Spleen (tissue), 11 donors: ENCODE measurements at regions not wholly inside any gene's neighbourhood (a gene's known extent, or its start where the extent isn't known, plus 50 kb on each side); places are given as distances from the start of the nearest gene placed in this dataset.

Source experiments
- DNase-seq: peaks from one replicate; pipeline ENCODE4 v3.0.0-alpha.2; 2020
- H3K27ac ChIP-seq, 8 donors: fragments of 200-600 bp; sonication (generic) in 7 of 8; 1 replicate in 4 of 8; 2 replicates in 4 of 8; pipeline versions ENCODE4 v1.5.0 to v1.8.0; 2016 to 2021; ENCODE audit warnings: inconsistent platforms in 4 of 8, mild to moderate bottlenecking in 4 of 8, moderate library complexity in 1 of 8
- H3K27me3 ChIP-seq, 7 donors: fragments of 200-600 bp; sonication (generic) in 6 of 7; replicated peaks in 1 of 7; 1 replicate in 4 of 7; 2 replicates in 3 of 7; pipeline versions ENCODE4 v1.5.0 to v1.8.0; 2016 to 2021; ENCODE audit warnings: inconsistent platforms in 3 of 7, mild to moderate bottlenecking in 1 of 7
- H3K36me3 ChIP-seq, 6 donors: fragments of 200-600 bp; sonication (generic) in 5 of 6; 1 replicate in 4 of 6; 2 replicates in 2 of 6; pipeline versions ENCODE4 v1.5.0 to v1.8.0; 2016 to 2021; ENCODE audit warnings: inconsistent platforms in 2 of 6
- H3K4me1 ChIP-seq, 6 donors: fragments of 200-600 bp; sonication (generic) in 5 of 6; 1 replicate in 3 of 6; 2 replicates in 3 of 6; pipeline versions ENCODE4 v1.5.0 to v1.8.0; 2016 to 2021; ENCODE audit warnings: inconsistent platforms in 3 of 6
- H3K4me3 ChIP-seq, 8 donors: fragments of 200-600 bp; sonication (generic) in 7 of 8; 1 replicate in 4 of 8; 2 replicates in 4 of 8; pipeline versions ENCODE4 v1.5.0 to v1.8.0; 2016 to 2021; ENCODE audit warnings: inconsistent platforms in 4 of 8, mild to moderate bottlenecking in 4 of 8, moderate library complexity in 2 of 8
- H3K9me3 ChIP-seq, 8 donors: fragments of 200-600 bp; sonication (generic) in 7 of 8; 1 replicate in 4 of 8; 2 replicates in 4 of 8; pipeline versions ENCODE4 v1.5.0 to v1.8.0; 2016 to 2021; ENCODE audit warnings: inconsistent platforms in 4 of 8
- CTCF ChIP-seq, 11 experiments: fragments of 200-600 bp in 7 of 11; fragments of 450-650 bp in 4 of 11; sonication (generic) in 4 of 11; IDR thresholded peaks in 8 of 11; conservative IDR thresholded peaks in 3 of 11; 1 replicate in 7 of 11; 2 replicates in 4 of 11; pipeline versions ENCODE4 v1.4.0 to v1.8.0; 2016 to 2021; ENCODE audit warnings: antibody characterized with exemption in 11 of 11, inconsistent platforms in 4 of 11, mild to moderate bottlenecking in 1 of 11
- POLR2A ChIP-seq, 3 donors: fragments of 450-650 bp; IDR thresholded peaks; one replicate each; pipeline ENCODE4 v1.5.1; 2017; ENCODE audit warnings: antibody characterized with exemption in 3 of 3, mild to moderate bottlenecking in 1 of 3
- POLR2AphosphoS5 ChIP-seq, 3 donors: sonication (generic); formaldehyde crosslinking; IDR thresholded peaks; one replicate each; pipeline ENCODE4 v1.5.1; 2017; ENCODE audit warnings: antibody characterized with exemption in 3 of 3
- WGBS, 5 donors: extraction: QIAGEN DNeasy Blood & Tissue Kit in 3 of 5; methylation state at CpG; one replicate each; pipeline versions ENCODE4 v1.1.5 to v1.1.7; 2013 to 2018; 5-methylcytosine and 5-hydroxymethylcytosine counted together
- intact Hi-C: fragments of 100-400 bp; cut with DNase I; formaldehyde crosslinking; loops from one replicate; pipeline ENCODE4 v1.15.0; 2023; ENCODE audit warnings: low total_unique reads
- donor health status: healthy with polysubstance abuse.
- donor health status: DM: no; HTN: no; CAD: no; lungs with moderate emphysema.
- donor health status: DM: no; HTN: no; CAD: no.
- donor health status: Bipolar disorder and iron deficiency.
- donor health status: healthy.
- donor health status: DM: no; HTN: no; CAD: no.
- donor health status: DM: yes; HTN: yes; CAD: no.

DNA sequence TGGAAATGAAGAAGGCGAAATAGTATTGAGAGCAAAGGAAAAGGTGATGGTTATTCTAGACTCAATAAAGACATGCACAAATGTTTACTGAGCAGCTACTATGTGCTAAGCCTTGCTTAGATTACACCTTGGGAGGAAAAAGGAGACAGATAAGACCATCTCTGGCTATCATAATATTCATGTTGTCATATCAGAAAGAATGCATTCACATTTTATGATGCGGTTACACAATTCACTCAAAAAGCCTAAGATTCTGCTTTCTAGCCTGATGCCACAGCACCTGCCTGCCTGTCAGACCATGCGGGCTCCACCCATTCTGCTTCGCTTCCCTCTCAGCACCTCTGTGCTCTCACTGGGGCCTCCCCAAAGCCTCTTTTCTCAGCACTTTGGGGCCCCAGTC lies 100.9 kb downstream of the JCAD start:
- peaks cover 0 to 6% (median 0%) of the 10 kb centered on the region in 7 donors for H3K27me3 ChIP-seq
- peaks cover 0 to 8% (median 0%) of the 10 kb centered on the region in 8 donors for H3K9me3 ChIP-seq
- H3K4me3 ChIP-seq: no peak overlapping the region
- H3K27ac ChIP-seq: no peak overlapping the region
- intact Hi-C loops: no loop called here
- no peak for DNase-seq
- no peaks in the 10 kb centered on the region for H3K36me3 ChIP-seq
- H3K4me1 ChIP-seq: peaks cover 0 to 3% (median 0%) of the 10 kb centered on the region in 6 donors
- WGBS, 5 donors: 79 to 93% (median 92%) methylated on average over 4 of the region's 4 CpGs
- no peak for TF ChIP-seq POLR2AphosphoS5 (IDR thresholded peaks at IDR 0.05)
- TF ChIP-seq POLR2A (IDR thresholded peaks at IDR 0.05): no peak
- no peak for TF ChIP-seq CTCF (IDR thresholded peaks at IDR 0.05 in 8 of 11, conservative IDR thresholded peaks at IDR 0.05 in 3 of 11)

- Histone ChIP-seq H3K4me1 (peaks cover 0 to 3% (median 0%) of the 10 kb centered on the region in 6 donors), H3K27me3 (peaks cover 0 to 6% (median 0%) of the 10 kb centered on the region in 7 donors), H3K36me3 (no peaks in the 10 kb centered on the region), H3K27ac (no peak overlapping the region), H3K4me3 (no peak overlapping the region), H3K9me3 (peaks cover 0 to 8% (median 0%) of the 10 kb centered on the region in 8 donors)
- TF ChIP-seq POLR2A (IDR thresholded peaks at IDR 0.05) (no peak), POLR2AphosphoS5 (IDR thresholded peaks at IDR 0.05) (peak in 2 of 3 donors; percentile 11 to 37)
- no peak for DNase-seq
- 37 to 75% (median 57%) methylated on average over 4 of the region's 4 CpGs for WGBS, 5 donors
- intact Hi-C loops: no loop called here
Observed at GRCh38 chr10:29957907-29958331, 101.5 kb downstream of the JCAD start.

DNA sequence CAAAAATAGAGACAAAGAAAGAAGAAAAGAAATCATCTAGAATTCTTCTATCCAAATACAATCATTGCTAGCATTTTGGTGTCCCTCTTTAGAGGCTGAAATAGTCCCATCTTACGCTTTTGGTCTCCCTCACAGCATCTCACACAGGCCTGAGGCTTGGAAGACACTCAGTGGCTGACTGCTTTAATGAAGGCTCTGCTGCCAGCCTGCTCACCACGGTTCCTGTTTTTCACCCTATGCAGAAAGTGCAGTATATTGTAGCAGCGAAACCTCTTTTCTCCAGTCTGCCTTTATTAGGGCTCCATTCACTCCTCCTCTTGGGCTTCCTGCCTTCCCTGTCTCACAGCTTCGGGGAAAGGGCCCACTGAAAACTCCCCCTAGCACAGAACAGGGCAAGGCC lies 102.2 kb downstream of the JCAD start:
- H3K36me3 ChIP-seq: no peaks in the 10 kb centered on the region
- H3K4me1 ChIP-seq: peaks cover 0 to 3% (median 0%) of the 10 kb centered on the region in 6 donors
- TF ChIP-seq CTCF (IDR thresholded peaks at IDR 0.05 in 8 of 11, conservative IDR thresholded peaks at IDR 0.05 in 3 of 11) (no peak), POLR2A (IDR thresholded peaks at IDR 0.05) (no peak), POLR2AphosphoS5 (IDR thresholded peaks at IDR 0.05) (no peak)
- peaks cover 0 to 8% (median 0%) of the 10 kb centered on the region in 8 donors for H3K9me3 ChIP-seq
- H3K27me3 ChIP-seq: peaks cover 0 to 6% (median 0%) of the 10 kb centered on the region in 7 donors
- no peak overlapping the region for H3K4me3 ChIP-seq
- WGBS, 5 donors: 45 to 61% (median 57%) methylated on average over 4 of the region's 4 CpGs
- no peak overlapping the region for H3K27ac ChIP-seq
- intact Hi-C loops: no loop called here
- DNase-seq: no peak

- Histone ChIP-seq H3K36me3 (no peaks in the 10 kb centered on the region), H3K27me3 (peaks cover 0 to 6% (median 0%) of the 10 kb centered on the region in 7 donors), H3K9me3 (peaks cover 0 to 8% (median 0%) of the 10 kb centered on the region in 8 donors), H3K4me1 (peaks cover 0 to 3% (median 0%) of the 10 kb centered on the region in 6 donors), H3K4me3 (no peak overlapping the region), H3K27ac (no peak overlapping the region)
- WGBS, 5 donors: 91 to 97% (median 94%) methylated on average over 7 of the region's 7 CpGs
- intact Hi-C loops: no loop called here
- no peak for DNase-seq
- no peak for TF ChIP-seq POLR2AphosphoS5 (IDR thresholded peaks at IDR 0.05)
- TF ChIP-seq POLR2A (IDR thresholded peaks at IDR 0.05): no peak
- no peak for TF ChIP-seq CTCF (IDR thresholded peaks at IDR 0.05 in 8 of 11, conservative IDR thresholded peaks at IDR 0.05 in 3 of 11)
Observed at GRCh38 chr10:29956335-29956924, 103.0 kb downstream of the JCAD start.
